Activated CD8-positive, alpha-beta memory T cell treated with anti-CD3 and anti-CD28 coated beads, Interleukin-2, amount 50 U/mL, for 48 hours (primary cell): ENCODE measurements at regions not wholly inside any gene's neighbourhood (a gene's known extent, or its start where the extent isn't known, plus 50 kb on each side); places are given as distances from the start of the nearest gene placed in this dataset.

ENCODE experiments used
- DNase-seq: peaks from one replicate; pipeline ENCODE4 v3.0.0-alpha.2; 2020

DNA sequence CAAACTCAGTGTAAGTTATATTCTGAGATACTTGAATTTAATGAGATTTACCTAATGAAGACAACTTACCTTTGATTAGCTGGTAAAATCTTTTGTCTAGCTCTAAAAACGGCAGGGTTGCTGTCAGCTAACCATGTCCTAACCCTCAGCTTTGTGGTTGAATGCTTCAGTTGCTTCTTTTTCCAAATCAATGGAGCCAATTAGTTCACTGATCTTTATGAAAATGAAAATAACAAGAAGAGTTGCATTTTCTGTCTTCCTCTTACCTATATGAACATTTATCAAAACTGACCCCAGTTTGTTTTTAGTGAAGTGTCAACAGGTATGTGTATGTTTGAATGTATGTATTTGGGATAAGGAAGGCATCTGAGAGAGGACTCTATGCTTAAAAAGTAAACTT, 253.1 kb upstream of the MTPN start:
- no peak for DNase-seq

DNA sequence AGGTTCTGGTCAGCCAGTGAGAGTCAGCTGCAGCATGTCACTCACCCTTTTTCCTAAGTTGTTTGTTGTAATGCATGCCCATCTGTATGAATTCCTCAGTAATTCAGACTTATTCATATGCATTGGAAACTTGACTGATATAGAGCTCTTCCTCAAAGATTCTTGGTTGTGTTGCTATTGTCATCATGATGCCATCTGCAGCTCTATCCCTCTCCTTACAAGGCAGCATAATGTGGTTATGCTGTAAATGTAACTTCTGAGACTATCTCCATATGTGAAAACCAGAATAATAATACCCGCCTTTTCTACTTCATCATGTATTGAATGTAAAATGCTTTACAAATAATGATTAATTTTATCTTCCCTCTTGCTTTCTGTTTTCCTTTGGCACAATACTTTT, 252.6 kb upstream of the MTPN start:
- no peak for DNase-seq

GRCh38 chr7:136228171-136228570, 251.0 kb upstream of the MTPN start:
- DNase-seq = no peak

GRCh38 chr7:136214356-136214755, 237.2 kb upstream of the MTPN start:
- DNase-seq = no peak

- no peak for DNase-seq
These were observed 235.9 kb upstream of the MTPN start for GRCh38 chr7:136213012-136213411.

DNA sequence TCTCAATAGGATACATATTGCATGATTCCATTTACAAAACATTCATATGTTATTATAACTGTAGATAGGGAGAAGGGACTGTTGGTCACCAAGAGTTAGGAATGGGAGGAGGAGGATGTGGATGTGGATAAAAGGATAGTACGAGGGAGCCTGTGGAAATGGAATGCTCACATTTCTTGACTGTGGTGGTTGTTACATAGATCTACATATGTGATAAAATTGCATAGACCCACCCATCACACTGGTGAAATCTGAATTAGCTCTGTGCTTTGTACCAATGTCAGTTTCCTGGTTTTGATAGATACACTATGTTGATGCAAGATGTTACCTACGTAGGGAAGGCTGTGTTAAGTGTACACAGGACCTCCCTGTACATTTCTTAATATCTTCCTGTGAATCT, 233.5 kb upstream of the MTPN start:
- DNase-seq = no peak

DNA sequence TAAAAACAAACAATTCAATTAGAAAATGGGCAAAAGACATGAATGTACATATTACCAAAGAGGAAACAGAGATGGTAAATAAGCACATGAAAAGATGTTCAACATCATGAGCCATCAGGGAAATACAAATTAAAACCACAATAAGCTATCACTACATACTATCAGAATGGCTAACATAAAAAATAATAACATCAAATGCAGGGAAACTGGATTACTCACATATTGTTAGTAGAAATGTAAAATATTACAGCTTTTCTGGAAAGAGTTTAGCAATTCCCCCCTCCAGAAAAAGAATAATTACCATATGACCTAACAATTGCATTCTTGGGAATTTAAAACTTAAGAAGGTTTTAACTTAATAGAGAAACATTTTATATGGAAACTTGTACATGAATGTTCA, 232.9 kb upstream of the MTPN start:
- DNase-seq = no peak

GRCh38 chr7:136205956-136206355, 228.8 kb upstream of the MTPN start:
- no peak for DNase-seq

DNA sequence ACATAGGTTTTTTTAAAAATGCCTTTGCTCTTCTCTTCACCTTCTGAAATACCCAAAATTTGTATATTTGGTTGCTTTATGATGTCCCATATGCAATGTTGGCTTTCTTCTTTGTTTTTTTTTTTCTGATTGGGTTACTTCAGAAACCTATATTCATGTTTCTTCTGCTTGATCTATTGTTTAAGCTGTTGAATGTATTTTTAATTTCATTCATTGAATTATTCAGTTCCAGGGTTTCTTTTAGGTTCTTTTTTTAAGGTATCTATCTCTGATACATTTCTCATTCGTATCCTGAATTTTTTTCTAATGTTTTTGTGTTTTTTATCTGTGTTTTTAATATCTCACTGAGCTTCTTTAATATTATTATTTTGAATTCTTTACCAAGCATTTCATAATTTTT, 221.0 kb upstream of the MTPN start:
- no peak for DNase-seq

- DNase-seq = no peak
These were observed 217.7 kb upstream of the MTPN start for GRCh38 chr7:136194878-136195277.

- DNase-seq = no peak
These were observed 216.8 kb upstream of the MTPN start for GRCh38 chr7:136193940-136194339.

- DNase-seq = no peak
These were observed 212.4 kb upstream of the MTPN start for GRCh38 chr7:136189506-136189998.

DNA sequence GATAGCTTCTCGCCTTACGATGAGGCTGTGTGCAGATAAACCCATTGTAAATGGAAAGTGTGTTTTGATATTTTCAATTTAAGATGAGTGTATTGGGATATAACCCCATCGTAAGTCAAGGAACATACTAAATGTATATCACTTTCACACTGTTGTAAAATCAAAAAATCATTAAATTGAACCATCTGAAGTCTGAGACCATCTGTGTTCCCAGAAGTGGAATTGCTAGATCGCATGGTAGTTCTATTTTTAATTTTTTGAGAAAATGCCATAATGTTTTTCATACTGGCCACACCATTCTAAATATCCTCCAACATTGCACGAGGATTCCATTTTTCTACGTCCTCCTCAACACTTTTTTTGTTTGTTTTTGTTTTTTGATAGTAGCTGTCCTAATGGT, 209.1 kb upstream of the MTPN start:
- DNase-seq = no peak

DNA sequence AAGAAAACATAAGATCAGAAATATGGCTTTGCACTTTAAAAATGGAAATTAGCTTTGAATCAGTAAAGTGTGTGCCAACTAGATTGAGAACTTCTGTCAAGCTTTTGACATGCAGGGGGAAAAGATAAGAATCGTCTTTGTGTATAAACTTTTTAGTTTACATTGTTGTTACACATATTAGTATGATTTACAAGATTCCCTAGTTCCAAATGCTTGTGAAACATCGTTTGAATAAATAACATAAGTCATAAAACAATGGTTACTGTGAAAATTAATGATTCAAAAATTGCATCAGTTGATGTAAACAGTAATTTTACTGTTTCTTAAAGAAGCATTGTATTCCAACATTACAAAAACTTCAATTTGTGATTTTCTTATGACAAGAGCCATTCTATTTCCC, 207.6 kb upstream of the MTPN start:
- DNase-seq = no peak

DNA sequence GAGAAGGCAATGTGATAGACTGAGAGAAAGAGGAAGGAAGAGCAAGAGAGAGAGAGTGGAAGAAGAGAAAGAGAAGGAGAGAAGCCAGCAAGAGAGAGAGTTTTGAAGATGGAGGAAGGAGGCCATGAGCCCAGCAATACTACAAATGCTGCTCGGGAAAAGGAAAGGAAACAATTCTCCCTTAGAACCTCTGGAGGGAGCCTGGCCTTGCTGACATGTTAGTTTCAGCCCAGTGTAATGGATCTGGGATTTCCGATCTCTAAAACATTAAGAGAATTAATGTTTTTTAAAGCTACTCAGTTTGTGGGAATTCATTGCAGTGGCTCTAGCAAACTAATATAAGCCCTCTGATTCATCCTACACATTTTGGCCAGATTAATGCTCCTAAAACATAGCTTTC, 206.8 kb upstream of the MTPN start:
- no peak for DNase-seq

DNA sequence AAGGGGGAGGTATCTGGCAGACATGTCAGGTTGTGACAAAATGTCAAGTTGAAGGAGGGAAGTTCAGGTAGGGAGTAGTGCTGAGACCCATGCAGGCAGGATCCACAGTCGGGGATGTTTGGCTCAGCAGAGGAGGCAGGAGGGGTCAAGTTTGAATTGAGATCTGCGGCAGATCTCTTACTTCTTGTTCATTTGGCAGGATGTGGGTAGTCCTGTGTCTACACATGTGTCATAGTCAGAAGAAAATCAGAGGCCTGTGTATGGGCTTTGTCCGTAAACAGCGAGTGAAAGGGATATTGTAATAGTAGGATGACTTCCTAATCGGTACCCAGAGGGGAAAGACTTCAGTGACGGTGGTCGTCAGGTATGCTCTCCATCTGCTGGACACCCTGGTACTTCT, 203.8 kb upstream of the MTPN start:
- DNase-seq = no peak

DNA sequence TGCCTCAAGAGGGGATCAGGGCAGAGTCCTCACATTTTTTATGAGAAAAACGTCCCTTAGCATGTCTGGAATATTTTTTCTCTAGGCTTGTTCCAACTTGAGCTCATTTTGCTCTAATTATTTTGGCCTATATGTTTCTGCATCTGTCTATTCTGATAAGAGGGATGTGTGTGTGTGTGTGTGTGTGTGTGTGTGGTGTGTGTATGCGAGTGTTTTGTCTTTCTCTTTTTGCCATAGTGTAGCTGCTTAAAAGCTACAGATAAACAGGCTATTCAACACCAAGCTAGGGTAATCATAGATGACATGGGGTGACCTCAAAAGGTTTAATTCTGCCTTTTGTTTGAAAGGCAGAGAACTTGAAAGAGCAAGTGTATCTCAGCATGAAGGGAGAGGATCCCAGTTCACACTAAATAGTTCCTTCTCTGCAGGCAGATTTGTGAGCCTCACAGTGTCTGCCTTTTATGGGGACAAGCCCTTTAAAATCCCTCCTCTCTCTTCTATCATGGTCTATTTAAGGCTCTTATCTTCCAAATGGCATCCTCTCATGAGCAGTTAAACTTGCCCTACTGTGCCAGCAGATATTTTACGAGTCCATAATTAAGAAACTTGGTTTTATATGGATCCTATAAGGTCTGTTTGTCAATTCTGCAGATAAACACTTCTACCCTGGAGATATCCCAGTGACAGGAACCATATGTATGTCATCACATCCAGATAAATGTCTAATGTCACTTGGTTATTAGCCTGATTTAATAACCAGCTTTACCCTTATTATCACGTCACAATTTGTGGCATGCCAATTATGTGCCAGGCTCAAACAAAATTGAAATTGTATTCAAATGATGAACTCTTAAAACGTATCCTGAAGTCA, 202.9 kb upstream of the MTPN start:
- DNase-seq = no peak

DNA sequence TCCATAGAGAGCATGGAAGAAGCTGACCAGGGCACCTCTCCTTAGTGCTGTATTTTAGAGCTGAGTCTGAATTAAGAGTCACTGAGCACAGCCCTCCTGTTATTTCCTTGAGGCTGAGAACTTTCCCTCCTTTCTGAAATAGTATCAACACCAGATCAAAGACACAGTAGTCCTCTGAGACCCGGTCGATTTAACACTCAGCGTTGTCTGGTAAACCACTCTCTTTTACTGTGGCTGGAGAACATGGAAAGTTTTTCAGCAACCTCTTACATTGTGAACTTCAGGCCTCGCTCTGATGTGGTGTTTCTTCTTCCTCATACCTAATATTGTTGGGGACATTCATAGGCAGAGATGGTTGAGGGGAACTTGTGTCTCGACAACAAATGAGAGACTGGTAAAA, 202.0 kb upstream of the MTPN start:
- no peak for DNase-seq

DNA sequence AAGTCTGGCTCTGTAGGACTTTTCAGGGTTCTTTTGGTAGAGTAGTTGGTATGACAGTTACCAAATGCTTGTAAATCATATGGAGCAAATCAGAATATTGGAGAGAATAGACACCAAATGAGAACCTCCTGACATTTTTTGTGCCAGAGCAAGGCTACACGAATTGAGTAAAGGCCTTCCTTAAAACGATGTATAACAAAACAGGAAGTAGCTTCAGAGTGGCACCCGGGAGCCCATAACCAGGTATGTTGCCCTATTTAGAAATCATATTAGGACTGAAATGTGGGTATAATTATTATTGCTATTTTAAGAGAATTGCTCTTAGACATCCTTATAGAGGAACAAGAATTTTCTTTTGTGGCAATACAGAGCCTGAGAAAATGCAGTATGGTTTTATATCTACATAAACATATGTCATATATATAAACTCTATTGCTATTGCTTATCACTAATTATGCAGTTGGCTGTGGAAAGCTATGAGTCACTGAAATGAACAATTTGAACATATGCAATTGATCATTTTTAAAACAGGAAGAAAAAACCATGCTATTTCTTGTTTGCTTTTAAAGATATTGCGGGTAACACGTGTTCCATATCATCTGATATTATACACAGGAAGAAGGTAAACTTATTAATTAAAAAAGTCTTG, 197.4 kb upstream of the MTPN start:
- DNase-seq = no peak

- no peak for DNase-seq
These were observed 196.7 kb upstream of the MTPN start for GRCh38 chr7:136173874-136174273.

GRCh38 chr7:136171233-136171632, 194.1 kb upstream of the MTPN start:
- DNase-seq = no peak

DNA sequence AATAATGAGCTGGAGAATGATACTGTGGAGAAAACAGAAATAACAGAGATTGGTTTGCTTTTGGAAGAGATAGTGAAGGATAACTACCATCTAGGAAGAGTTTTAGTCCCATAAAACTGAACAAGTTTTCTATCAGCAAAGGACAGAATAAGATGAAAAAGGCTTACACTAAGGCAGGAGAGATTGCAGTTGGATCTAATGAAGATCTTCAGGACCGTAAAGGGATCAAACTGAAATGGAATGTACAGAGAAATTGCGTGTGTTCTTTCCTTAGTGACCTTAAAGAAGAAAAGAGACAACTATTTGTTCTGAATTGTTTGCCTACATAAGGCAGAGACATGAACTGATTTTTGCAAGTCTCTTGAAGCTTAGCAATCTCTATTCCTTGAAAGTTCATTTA, 191.7 kb upstream of the MTPN start:
- no peak for DNase-seq

DNA sequence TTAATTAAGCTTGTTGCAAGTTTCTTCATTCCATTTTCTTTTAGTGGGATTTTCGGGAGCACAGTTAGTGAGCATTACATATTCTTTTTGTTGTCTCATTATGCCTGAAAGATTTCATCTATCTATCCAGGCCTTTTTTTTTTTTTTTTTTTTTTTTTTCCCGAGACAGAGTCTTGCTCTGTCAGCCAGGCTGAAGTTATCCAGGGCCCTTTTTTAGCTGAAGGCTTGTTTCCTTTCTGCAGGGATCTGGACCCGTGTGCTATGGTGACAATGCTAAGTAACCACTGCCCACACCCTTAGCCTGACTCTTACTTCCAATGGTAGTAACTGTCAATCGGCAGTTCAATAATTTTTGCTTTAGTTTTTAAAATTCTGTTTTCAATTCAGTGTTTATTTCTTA, 190.8 kb upstream of the MTPN start:
- DNase-seq = no peak

DNA sequence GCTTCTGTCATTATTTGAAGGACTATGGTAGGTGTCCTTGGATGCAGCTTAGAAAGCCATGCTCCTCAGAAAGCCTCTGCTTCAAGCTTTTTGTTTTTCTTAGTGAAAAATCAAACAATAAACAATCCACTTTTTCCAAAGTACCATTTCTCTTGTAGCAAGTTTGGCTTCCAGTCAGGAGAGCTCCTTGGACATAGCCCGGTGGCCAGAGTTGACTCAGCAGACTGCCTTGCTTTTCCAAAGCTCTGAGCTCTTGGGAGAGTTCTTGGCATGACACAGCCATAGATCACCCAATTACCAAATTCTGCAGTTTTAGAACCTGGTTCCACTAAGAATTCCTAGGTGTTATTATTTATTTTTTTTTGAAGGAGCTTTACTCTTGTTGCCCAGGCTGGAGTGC, 189.4 kb upstream of the MTPN start:
- no peak for DNase-seq
